ENCODE measurements at regions not wholly inside any gene's neighbourhood (a gene's known extent, or its start where the extent isn't known, plus 50 kb on each side); places are given as distances from the start of the nearest gene placed in this dataset.

DNA sequence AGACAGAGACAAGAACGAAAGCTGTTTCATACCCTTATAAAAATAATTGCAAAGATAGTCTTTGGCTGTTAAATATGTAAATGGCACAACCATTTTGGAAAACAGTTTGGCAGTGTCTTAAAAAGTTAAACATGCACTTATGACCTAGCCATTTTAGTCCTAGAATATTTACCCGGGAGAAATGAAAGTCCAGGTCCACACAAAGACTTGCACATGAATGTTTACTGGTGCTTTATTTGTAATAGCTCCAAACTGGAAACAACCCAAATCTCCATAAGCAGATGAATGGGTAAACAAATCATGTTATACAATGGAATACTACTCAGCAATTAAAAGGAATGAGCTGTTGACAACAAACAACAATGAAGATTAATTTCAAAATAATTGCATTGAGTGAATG lies 380.4 kb downstream of the ETNK1 start:
- Histone ChIP-seq H3K9me2 (replicated peaks; ENCODE audit: control insufficient read depth, low read length) (no peaks in the 10 kb centered on the region), H3K36me3 (ENCODE audit: control insufficient read depth, low read length) (no peaks in the 10 kb centered on the region), H3F3A (ENCODE audit: control insufficient read depth, insufficient read depth) (no peaks in the 10 kb centered on the region), H3K79me2 (ENCODE audit: control insufficient read depth, low read length) (no peaks in the 10 kb centered on the region), H3K27ac (ENCODE audit: low read depth, low read length) (no peak overlapping the region), H3K4me1 (ENCODE audit: control insufficient read depth, low read length) (no peaks in the 10 kb centered on the region), H3K4me2 (ENCODE audit: low read length) (no peak overlapping the region), H3K27me3 (ENCODE audit: control insufficient read depth, low read length) (no peaks in the 10 kb centered on the region), H3K4me3 (ENCODE audit: low read length) (no peak overlapping the region), H3K9me3 (ENCODE audit: control insufficient read depth, insufficient read depth, low read length) (no peaks in the 10 kb centered on the region), H4K20me1 (ENCODE audit: control insufficient read depth, insufficient read depth, low read depth, low read length) (no peaks in the 10 kb centered on the region)
- no peak for TF ChIP-seq EZH2phosphoT487 (IDR thresholded peaks at IDR 0.05; ENCODE audit: borderline replicate concordance, low read length)
- TF ChIP-seq, protein P1, sequence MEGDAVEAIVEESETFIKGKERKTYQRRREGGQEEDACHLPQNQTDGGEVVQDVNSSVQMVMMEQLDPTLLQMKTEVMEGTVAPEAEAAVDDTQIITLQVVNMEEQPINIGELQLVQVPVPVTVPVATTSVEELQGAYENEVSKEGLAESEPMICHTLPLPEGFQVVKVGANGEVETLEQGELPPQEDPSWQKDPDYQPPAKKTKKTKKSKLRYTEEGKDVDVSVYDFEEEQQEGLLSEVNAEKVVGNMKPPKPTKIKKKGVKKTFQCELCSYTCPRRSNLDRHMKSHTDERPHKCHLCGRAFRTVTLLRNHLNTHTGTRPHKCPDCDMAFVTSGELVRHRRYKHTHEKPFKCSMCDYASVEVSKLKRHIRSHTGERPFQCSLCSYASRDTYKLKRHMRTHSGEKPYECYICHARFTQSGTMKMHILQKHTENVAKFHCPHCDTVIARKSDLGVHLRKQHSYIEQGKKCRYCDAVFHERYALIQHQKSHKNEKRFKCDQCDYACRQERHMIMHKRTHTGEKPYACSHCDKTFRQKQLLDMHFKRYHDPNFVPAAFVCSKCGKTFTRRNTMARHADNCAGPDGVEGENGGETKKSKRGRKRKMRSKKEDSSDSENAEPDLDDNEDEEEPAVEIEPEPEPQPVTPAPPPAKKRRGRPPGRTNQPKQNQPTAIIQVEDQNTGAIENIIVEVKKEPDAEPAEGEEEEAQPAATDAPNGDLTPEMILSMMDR (IDR thresholded peaks at IDR 0.05; ENCODE audit: low read depth, low read length, poor library complexity, severe bottlenecking), result no peak

DNA sequence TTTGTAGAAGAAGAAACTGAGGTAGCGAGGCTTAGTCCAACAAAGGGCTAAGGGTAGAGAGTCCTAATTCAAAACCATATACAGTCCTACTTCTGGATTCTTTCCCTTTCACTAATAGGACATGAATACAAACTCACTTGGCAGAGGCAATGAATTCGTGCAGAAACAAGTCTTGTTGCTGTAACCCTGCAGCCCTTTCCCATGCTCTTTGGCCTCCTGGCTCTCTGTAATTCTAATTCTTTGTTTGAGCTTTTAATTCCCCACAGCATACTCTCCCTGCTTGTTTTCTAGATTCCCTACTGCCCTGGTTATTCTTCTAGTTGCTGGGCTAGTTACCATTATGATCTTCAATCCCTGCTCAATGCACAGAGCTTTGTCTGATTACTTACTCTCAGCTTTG lies 381.4 kb downstream of the ETNK1 start:
- TF ChIP-seq EZH2phosphoT487 (IDR thresholded peaks at IDR 0.05; ENCODE audit: borderline replicate concordance, low read length), result no peak
- TF ChIP-seq, protein P1 (IDR thresholded peaks at IDR 0.05; ENCODE audit: low read depth, low read length, poor library complexity, severe bottlenecking), result no peak
- Histone ChIP-seq H3K9me2 (replicated peaks; ENCODE audit: control insufficient read depth, low read length) (no peaks in the 10 kb centered on the region), H3K4me1 (ENCODE audit: control insufficient read depth, low read length) (no peaks in the 10 kb centered on the region), H3K9me3 (ENCODE audit: control insufficient read depth, insufficient read depth, low read length) (no peaks in the 10 kb centered on the region), H3K36me3 (ENCODE audit: control insufficient read depth, low read length) (no peaks in the 10 kb centered on the region), H3F3A (ENCODE audit: control insufficient read depth, insufficient read depth) (no peaks in the 10 kb centered on the region), H3K27me3 (ENCODE audit: control insufficient read depth, low read length) (no peaks in the 10 kb centered on the region), H3K4me2 (ENCODE audit: low read length) (no peak overlapping the region), H4K20me1 (ENCODE audit: control insufficient read depth, insufficient read depth, low read depth, low read length) (no peaks in the 10 kb centered on the region), H3K79me2 (ENCODE audit: control insufficient read depth, low read length) (no peaks in the 10 kb centered on the region), H3K4me3 (ENCODE audit: low read length) (no peak overlapping the region), H3K27ac (ENCODE audit: low read depth, low read length) (no peak overlapping the region)

DNA sequence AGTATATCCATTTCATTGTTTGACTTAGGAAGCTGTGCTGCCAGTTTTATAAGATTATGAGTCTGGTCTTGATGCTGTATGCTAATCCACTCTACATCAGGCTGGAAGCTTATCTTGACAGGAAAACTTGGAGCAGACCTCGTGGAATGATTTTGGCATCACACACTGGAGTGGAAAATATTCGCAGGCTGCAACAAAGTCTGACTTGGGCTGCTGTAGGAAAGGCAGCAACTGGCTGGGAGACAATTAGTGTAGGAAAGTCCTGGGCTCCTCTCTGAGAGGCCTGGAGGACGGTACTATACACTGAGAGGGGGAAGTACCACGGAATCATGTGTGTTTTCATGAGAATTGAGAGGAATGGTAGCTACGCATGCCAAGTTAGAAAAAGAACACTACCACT lies 383.7 kb downstream of the ETNK1 start:
- H3K36me3 ChIP-seq (ENCODE audit: control insufficient read depth, low read length), result no peaks in the 10 kb centered on the region
- no peaks in the 10 kb centered on the region for H3K79me2 ChIP-seq (ENCODE audit: control insufficient read depth, low read length)
- TF ChIP-seq, protein P1 (IDR thresholded peaks at IDR 0.05; ENCODE audit: low read depth, low read length, poor library complexity, severe bottlenecking), result no peak
- TF ChIP-seq EZH2phosphoT487 (IDR thresholded peaks at IDR 0.05; ENCODE audit: borderline replicate concordance, low read length), result no peak
- H3K4me2 ChIP-seq (ENCODE audit: low read length), result no peak overlapping the region
- H3K9me2 ChIP-seq (replicated peaks; ENCODE audit: control insufficient read depth, low read length), result no peaks in the 10 kb centered on the region
- no peak overlapping the region for H3K27ac ChIP-seq (ENCODE audit: low read depth, low read length)
- no peaks in the 10 kb centered on the region for H3K27me3 ChIP-seq (ENCODE audit: control insufficient read depth, low read length)
- H3K9me3 ChIP-seq (ENCODE audit: control insufficient read depth, insufficient read depth, low read length), result no peaks in the 10 kb centered on the region
- H3K4me3 ChIP-seq (ENCODE audit: low read length), result no peak overlapping the region
- no peaks in the 10 kb centered on the region for H3F3A ChIP-seq (ENCODE audit: control insufficient read depth, insufficient read depth)
- no peaks in the 10 kb centered on the region for H4K20me1 ChIP-seq (ENCODE audit: control insufficient read depth, insufficient read depth, low read depth, low read length)
- no peaks in the 10 kb centered on the region for H3K4me1 ChIP-seq (ENCODE audit: control insufficient read depth, low read length)

DNA sequence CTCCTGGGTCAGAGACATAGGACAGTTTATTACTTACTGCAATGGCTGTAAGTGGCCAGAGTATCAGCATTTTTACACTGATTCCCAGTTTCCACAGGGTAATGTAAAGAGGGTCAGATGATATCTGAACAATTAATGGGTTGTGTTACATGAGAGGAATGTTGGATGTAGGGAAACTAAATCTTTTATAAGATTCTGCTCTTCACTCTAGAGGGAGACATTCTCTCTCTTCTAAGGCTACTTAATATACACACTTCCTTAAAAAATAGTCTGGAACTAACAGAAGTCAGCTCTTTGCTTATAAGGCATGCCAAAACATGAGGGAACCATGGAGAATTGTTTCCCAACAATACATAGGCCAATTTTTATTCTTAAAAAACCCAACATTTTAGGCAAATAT lies 389.8 kb downstream of the ETNK1 start:
- Histone ChIP-seq H4K20me1 (ENCODE audit: control insufficient read depth, insufficient read depth, low read depth, low read length) (no peaks in the 10 kb centered on the region), H3K79me2 (ENCODE audit: control insufficient read depth, low read length) (no peaks in the 10 kb centered on the region), H3K27me3 (ENCODE audit: control insufficient read depth, low read length) (no peaks in the 10 kb centered on the region), H3K4me1 (ENCODE audit: control insufficient read depth, low read length) (no peaks in the 10 kb centered on the region), H3K4me3 (ENCODE audit: low read length) (no peak overlapping the region), H3K27ac (ENCODE audit: low read depth, low read length) (no peak overlapping the region), H3K9me3 (ENCODE audit: control insufficient read depth, insufficient read depth, low read length) (no peaks in the 10 kb centered on the region), H3K36me3 (ENCODE audit: control insufficient read depth, low read length) (no peaks in the 10 kb centered on the region), H3F3A (ENCODE audit: control insufficient read depth, insufficient read depth) (no peaks in the 10 kb centered on the region), H3K4me2 (ENCODE audit: low read length) (no peak overlapping the region), H3K9me2 (replicated peaks; ENCODE audit: control insufficient read depth, low read length) (no peaks in the 10 kb centered on the region)
- TF ChIP-seq, protein P1 (IDR thresholded peaks at IDR 0.05; ENCODE audit: low read depth, low read length, poor library complexity, severe bottlenecking), result no peak
- no peak for TF ChIP-seq EZH2phosphoT487 (IDR thresholded peaks at IDR 0.05; ENCODE audit: borderline replicate concordance, low read length)
